KMS-11 (cell line): ENCODE measurements at regions not wholly inside any gene's neighbourhood (a gene's known extent, or its start where the extent isn't known, plus 50 kb on each side); places are given as distances from the start of the nearest gene placed in this dataset.

ENCODE experiments used
- H2AFZ ChIP-seq: fragments of 200-600 bp; sonication (generic); 2 replicates; pipeline ENCODE4 v1.6.1; 2016; ENCODE audit warnings: antibody characterized with exemption, mixed run types, low read depth
- H3K27ac ChIP-seq: fragments of 200-600 bp; sonication (generic); 2 replicates; pipeline ENCODE4 v1.6.1; 2016; ENCODE audit warnings: mild to moderate bottlenecking, mixed run types
- H3K27me3 ChIP-seq: fragments of 200-600 bp; sonication (generic); 2 replicates; pipeline ENCODE4 v1.6.1; 2017; ENCODE audit warnings: mild to moderate bottlenecking, low read depth, mixed run types, moderate library complexity; ENCODE audit not compliant: insufficient read depth
- H3K36me3 ChIP-seq: fragments of 200-600 bp; sonication (generic); 2 replicates; pipeline ENCODE4 v1.6.1; 2017; ENCODE audit warnings: mild to moderate bottlenecking, mixed run types; ENCODE audit not compliant: insufficient read depth
- H3K4me1 ChIP-seq: fragments of 200-600 bp; sonication (generic); 2 replicates; pipeline ENCODE4 v1.6.1; 2016; ENCODE audit warnings: mild to moderate bottlenecking, low read depth, mixed run types; ENCODE audit not compliant: poor library complexity, severe bottlenecking
- H3K4me2 ChIP-seq: fragments of 200-600 bp; sonication (generic); 2 replicates; pipeline ENCODE4 v1.7.0; 2016; ENCODE audit warnings: mild to moderate bottlenecking, mixed run types
- H3K4me3 ChIP-seq: fragments of 200-600 bp; sonication (generic); IDR thresholded peaks from 2 replicates; pipeline ENCODE4 v1.6.1; 2017; ENCODE audit warnings: low read depth, low read length, mixed read lengths; ENCODE audit not compliant: insufficient read depth
- H3K79me2 ChIP-seq: fragments of 200-600 bp; sonication (generic); 2 replicates; pipeline ENCODE4 v1.6.1; 2016; ENCODE audit warnings: low read depth, mixed run types; ENCODE audit not compliant: insufficient read depth
- H3K9ac ChIP-seq: fragments of 200-600 bp; sonication (generic); 2 replicates; pipeline ENCODE4 v1.6.1; 2016; ENCODE audit warnings: mild to moderate bottlenecking, mixed run types
- H4K20me1 ChIP-seq: fragments of 200-600 bp; sonication (generic); 2 replicates; pipeline ENCODE4 v1.6.1; 2016; ENCODE audit warnings: mild to moderate bottlenecking, mixed run types; ENCODE audit not compliant: insufficient read depth
- TF ChIP-seq, protein P1 (sequence below): fragments of 200-600 bp; sonication (generic); conservative IDR thresholded peaks from 2 replicates; pipeline ENCODE4 v1.6.1; 2017; ENCODE audit warnings: low read depth, mild to moderate bottlenecking, antibody characterized with exemption, low read length, moderate library complexity, mixed read lengths

DNA sequence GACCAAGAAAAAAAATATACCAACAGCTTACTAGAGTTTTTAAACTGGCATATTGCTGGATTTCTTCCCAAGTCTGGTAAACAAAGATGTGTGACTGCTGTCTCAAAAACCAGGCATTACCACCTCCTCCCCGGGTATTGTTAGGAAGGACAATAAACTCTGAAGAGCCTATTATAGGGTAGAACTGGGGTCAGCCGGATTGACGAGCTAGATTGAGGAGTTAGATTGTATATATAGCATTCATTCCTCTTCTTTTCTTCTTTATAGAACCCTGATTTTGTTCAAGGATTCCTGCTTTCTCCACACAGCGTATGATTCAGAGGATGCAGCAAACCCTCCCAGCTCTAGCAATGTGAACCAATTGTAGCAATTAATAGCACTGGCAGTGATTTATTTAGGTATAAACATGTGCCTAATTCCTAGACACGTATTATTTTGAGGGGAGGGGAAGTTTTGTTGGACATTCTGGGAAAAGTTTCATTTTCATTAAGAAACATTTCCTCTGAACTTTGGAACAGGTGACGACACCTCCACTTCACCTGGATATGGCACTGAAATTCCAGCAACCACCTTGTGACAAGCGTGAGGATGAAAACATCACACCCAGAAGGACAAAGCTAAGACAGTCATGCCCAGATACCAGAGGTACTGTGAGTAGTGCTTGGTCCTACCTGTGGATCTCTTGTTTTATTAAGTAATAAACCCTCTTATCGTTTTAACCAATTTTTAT lies 679.4 kb upstream of the KIRREL3 start:
- Histone ChIP-seq H3K79me2 (no peaks in the 10 kb centered on the region), H3K4me3 (no peak overlapping the region), H3K9ac (no peak overlapping the region), H4K20me1 (no peaks in the 10 kb centered on the region), H3K27ac (no peak overlapping the region), H3K27me3 (no peaks in the 10 kb centered on the region), H3K4me1 (no peaks in the 10 kb centered on the region), H2AFZ (no peak overlapping the region), H3K36me3 (no peaks in the 10 kb centered on the region), H3K4me2 (no peak overlapping the region)
- TF ChIP-seq, protein P1, sequence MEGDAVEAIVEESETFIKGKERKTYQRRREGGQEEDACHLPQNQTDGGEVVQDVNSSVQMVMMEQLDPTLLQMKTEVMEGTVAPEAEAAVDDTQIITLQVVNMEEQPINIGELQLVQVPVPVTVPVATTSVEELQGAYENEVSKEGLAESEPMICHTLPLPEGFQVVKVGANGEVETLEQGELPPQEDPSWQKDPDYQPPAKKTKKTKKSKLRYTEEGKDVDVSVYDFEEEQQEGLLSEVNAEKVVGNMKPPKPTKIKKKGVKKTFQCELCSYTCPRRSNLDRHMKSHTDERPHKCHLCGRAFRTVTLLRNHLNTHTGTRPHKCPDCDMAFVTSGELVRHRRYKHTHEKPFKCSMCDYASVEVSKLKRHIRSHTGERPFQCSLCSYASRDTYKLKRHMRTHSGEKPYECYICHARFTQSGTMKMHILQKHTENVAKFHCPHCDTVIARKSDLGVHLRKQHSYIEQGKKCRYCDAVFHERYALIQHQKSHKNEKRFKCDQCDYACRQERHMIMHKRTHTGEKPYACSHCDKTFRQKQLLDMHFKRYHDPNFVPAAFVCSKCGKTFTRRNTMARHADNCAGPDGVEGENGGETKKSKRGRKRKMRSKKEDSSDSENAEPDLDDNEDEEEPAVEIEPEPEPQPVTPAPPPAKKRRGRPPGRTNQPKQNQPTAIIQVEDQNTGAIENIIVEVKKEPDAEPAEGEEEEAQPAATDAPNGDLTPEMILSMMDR, result no peak

- no peaks in the 10 kb centered on the region for H3K4me1 ChIP-seq
- no peak overlapping the region for H3K27ac ChIP-seq
- TF ChIP-seq, protein P1, result no peak
- no peak overlapping the region for H3K9ac ChIP-seq
- no peak overlapping the region for H3K4me2 ChIP-seq
- H4K20me1 ChIP-seq, result no peaks in the 10 kb centered on the region
- H3K4me3 ChIP-seq, result no peak overlapping the region
- H3K36me3 ChIP-seq, result no peaks in the 10 kb centered on the region
- no peak overlapping the region for H2AFZ ChIP-seq
- H3K79me2 ChIP-seq, result no peaks in the 10 kb centered on the region
- no peaks in the 10 kb centered on the region for H3K27me3 ChIP-seq
These were observed 678.1 kb upstream of the KIRREL3 start for GRCh38 chr11:127678631-127679030.

- no peaks in the 10 kb centered on the region for H3K36me3 ChIP-seq
- no peak overlapping the region for H3K27ac ChIP-seq
- no peaks in the 10 kb centered on the region for H3K4me1 ChIP-seq
- H3K9ac ChIP-seq, result no peak overlapping the region
- no peak overlapping the region for H2AFZ ChIP-seq
- H3K4me3 ChIP-seq, result no peak overlapping the region
- TF ChIP-seq, protein P1, result no peak
- no peak overlapping the region for H3K4me2 ChIP-seq
- no peaks in the 10 kb centered on the region for H4K20me1 ChIP-seq
- H3K27me3 ChIP-seq, result no peaks in the 10 kb centered on the region
- no peaks in the 10 kb centered on the region for H3K79me2 ChIP-seq
These were observed 677.3 kb upstream of the KIRREL3 start for GRCh38 chr11:127677660-127678425.

DNA sequence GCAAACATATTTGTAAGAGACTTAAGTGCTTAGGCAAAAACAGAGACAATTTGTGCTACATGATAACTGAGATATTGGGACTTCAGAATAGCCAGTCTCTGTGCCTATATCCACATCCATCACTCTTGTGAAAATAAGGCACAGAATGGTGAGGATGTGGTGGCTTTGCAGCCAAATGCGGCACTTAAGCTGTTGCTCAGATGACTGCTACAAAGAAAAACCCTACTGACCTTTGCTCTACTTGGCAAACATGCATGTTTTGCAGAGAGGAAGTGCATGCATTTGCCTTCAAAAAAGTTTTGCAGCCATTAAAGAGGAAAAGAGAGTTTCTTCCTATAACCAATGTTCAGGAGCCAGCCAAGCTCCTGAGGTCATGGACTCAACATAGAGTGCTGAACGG lies 675.0 kb upstream of the KIRREL3 start:
- TF ChIP-seq, protein P1, result no peak
- H3K4me3 ChIP-seq, result no peak overlapping the region
- H3K4me2 ChIP-seq, result no peak overlapping the region
- H2AFZ ChIP-seq, result no peak overlapping the region
- no peaks in the 10 kb centered on the region for H3K36me3 ChIP-seq
- no peak overlapping the region for H3K9ac ChIP-seq
- H3K27me3 ChIP-seq, result no peaks in the 10 kb centered on the region
- H4K20me1 ChIP-seq, result no peaks in the 10 kb centered on the region
- no peaks in the 10 kb centered on the region for H3K79me2 ChIP-seq
- H3K4me1 ChIP-seq, result no peaks in the 10 kb centered on the region
- H3K27ac ChIP-seq, result no peak overlapping the region
